Stimulated activated naive CD8-positive, alpha-beta T cell treated with anti-CD3 and anti-CD28 coated beads, Interleukin-15, Interleukin-2, amounts not matched to agents 100 ng/mL and 50 ng/mL, for 24 hours (primary cell): ENCODE measurements at regions not wholly inside any gene's neighbourhood (a gene's known extent, or its start where the extent isn't known, plus 50 kb on each side); places are given as distances from the start of the nearest gene placed in this dataset.
"Not testable (repeated sequence)": the region's sequence is repeated elsewhere in the genome, so short reads cannot be mapped to it uniquely, and the experiment has no call there.

Experiments used
- H3K27ac Mint-ChIP-seq: one replicate; pipeline ENCODE4 v1.8.0; 2021; ENCODE audit warnings: mild to moderate bottlenecking, mixed read lengths
- H3K27me3 Mint-ChIP-seq: one replicate; pipeline ENCODE4 v1.8.0; 2021; ENCODE audit warnings: mixed read lengths
- H3K36me3 Mint-ChIP-seq: one replicate; pipeline ENCODE4 v1.8.0; 2021; ENCODE audit warnings: low read depth, mixed read lengths
- H3K4me1 Mint-ChIP-seq: one replicate; pipeline ENCODE4 v1.8.0; 2021; ENCODE audit warnings: low read depth, mixed read lengths
- H3K4me3 Mint-ChIP-seq: one replicate; pipeline ENCODE4 v1.8.0; 2021; ENCODE audit warnings: mild to moderate bottlenecking, mixed read lengths
- H3K9me3 Mint-ChIP-seq: one replicate; pipeline ENCODE4 v1.8.0; 2021; ENCODE audit warnings: mixed read lengths

DNA sequence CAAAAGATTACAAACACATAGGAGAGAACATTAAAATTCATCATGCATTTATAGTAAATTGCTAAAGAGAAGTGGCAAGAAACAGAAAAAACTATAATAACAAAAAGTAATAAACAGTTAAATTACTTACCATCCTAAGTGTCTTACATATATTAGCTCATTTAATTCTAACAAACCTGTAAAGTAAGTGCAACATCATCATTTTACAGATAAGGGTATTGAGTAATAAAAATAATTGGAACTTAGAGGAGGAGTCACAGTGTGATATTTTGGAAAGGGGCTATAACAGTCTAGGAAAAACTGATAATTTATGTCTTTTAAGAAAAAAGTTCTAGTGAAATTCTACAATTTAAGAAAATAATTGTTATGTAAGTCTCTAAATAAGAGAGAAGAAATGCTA, 592.8 kb downstream of the DMRTA1 start:
- Mint-ChIP-seq H3K27me3 (no peaks in the 10 kb centered on the region), H3K27ac (no peak overlapping the region), H3K4me3 (no peak overlapping the region), H3K9me3 (peaks cover 14% of the 10 kb centered on the region), H3K4me1 (no peaks in the 10 kb centered on the region), H3K36me3 (no peaks in the 10 kb centered on the region)

DNA sequence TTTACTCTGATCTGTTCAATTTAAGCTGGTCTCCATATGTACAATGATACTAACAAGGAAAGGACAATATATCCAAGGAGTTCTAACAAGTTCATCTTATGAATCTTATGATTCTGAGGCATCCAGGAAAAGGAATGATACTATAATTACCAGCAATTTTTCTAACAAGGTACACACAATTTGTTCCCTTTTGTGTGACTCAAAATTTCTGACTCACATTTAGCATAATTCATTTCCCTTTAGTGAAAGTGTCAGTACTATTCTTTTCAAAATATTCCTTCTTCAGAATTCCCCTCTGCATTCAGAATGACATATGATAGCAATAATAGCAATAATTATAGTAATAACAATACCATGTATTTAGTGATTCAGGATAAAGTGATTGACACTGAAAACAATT, 594.8 kb downstream of the DMRTA1 start:
- Mint-ChIP-seq H3K9me3 (peaks cover 17% of the 10 kb centered on the region), H3K27ac (no peak overlapping the region), H3K4me1 (no peaks in the 10 kb centered on the region), H3K4me3 (no peak overlapping the region), H3K27me3 (no peaks in the 10 kb centered on the region), H3K36me3 (no peaks in the 10 kb centered on the region)

DNA sequence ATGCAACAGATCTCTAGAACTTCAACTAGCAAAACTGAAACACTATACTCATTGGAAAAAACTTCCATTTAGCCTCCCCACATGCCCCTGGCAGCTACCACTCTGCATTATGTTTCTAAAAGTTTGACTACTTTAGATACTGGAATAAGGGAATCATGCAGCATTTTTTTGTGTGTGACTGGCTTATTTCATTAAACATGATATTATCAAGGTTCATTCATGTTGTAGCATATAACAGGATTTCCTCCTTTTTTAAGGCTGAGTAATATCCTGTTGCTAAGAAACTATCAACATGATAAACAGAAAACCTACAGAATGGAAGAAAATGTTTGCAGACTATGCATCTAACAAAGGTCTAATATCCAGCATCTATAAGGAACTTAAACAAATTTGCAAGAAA, 597.9 kb downstream of the DMRTA1 start:
- H3K9me3 Mint-ChIP-seq = peaks cover 17% of the 10 kb centered on the region
- H3K4me1 Mint-ChIP-seq = no peaks in the 10 kb centered on the region
- no peak overlapping the region for H3K4me3 Mint-ChIP-seq
- no peaks in the 10 kb centered on the region for H3K27me3 Mint-ChIP-seq
- H3K27ac Mint-ChIP-seq = no peak overlapping the region
- no peaks in the 10 kb centered on the region for H3K36me3 Mint-ChIP-seq

DNA sequence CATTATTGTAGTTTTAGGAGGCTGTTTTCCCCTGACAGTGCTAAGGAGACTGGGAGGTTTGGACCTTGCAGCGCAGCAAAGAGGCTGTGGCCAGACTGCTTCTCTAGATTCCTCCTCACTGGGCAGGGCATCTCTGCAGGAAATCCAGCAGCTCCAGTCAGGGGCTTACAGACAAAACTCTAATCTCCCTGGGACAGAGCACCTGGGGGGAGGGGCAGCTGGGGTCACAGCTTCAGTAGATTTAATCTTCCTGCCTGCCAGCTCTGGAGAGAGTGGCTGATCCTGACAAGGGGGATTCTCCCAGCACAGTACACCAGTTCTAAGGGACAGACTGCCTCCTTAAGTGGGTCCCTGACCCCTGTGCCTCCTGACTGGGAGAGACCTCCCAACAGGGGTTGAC, 599.4 kb downstream of the DMRTA1 start:
- not testable (repeated sequence) for H3K4me1 Mint-ChIP-seq, H3K36me3 Mint-ChIP-seq, H3K27ac Mint-ChIP-seq, H3K27me3 Mint-ChIP-seq, H3K4me3 Mint-ChIP-seq
- H3K9me3 Mint-ChIP-seq = peaks cover 17% of the 10 kb centered on the region

DNA sequence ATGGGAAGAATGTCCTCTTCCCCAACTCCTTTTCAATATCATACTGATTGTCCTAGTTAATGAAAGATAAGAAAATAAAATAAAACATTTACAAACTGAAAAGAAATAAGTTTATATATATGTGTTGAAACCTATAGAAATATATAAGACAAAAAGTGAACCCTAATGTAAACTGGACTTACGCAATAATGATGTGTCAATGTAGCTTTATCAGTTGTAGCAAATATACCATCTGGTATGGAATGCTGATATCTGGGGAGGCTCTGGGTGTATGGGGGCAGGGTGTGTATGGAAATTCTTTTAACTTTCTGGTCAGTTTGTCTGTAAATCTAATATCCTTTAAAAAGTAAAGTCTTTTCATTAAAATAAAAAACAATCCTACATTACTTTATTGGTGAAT, 603.9 kb downstream of the DMRTA1 start:
- H3K27ac Mint-ChIP-seq = no peak overlapping the region
- H3K4me3 Mint-ChIP-seq = no peak overlapping the region
- H3K36me3 Mint-ChIP-seq = no peaks in the 10 kb centered on the region
- no peaks in the 10 kb centered on the region for H3K4me1 Mint-ChIP-seq
- H3K27me3 Mint-ChIP-seq = no peaks in the 10 kb centered on the region
- H3K9me3 Mint-ChIP-seq = no peaks in the 10 kb centered on the region

DNA sequence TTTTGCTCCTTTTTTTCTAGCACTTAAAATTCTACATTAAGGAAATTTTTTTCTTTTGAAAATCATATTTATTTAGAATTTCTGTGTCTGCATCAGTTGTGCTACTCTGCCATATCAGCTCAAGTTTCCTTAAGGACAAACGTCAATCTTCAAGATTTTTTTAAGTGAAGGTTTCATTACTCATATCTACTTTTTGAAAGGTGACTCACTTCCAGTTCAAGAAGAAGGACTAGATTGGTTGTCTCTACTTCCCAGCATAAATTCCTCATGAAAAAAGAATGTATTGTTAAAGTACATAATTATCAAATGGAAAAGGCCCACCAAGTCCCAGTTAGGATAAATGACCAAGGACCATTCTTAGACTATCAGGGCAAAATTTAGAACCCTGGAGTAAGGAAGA, 626.5 kb downstream of the DMRTA1 start:
- Mint-ChIP-seq H3K27me3 (no peaks in the 10 kb centered on the region), H3K4me1 (no peaks in the 10 kb centered on the region), H3K4me3 (no peak overlapping the region), H3K36me3 (no peaks in the 10 kb centered on the region), H3K27ac (no peak overlapping the region), H3K9me3 (no peaks in the 10 kb centered on the region)

DNA sequence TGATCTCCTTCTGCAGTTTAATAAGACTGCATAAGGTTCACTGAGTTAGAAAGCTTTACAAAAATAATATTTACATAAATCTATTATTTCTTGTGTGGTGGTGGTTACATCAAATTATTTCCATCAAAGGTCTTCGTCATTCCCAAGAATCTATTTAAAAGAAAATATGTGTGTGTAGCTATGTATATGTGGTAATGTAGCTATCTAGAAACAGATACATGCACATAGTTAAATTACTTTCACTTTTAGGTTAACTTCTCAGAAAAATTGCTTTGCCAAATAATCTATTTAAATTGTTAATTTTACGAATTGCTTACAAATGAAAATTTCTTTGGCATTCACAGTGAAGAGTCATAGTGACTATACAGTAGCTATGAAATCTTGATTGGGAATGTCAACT, 633.2 kb downstream of the DMRTA1 start:
- no peaks in the 10 kb centered on the region for H3K4me1 Mint-ChIP-seq
- no peak overlapping the region for H3K4me3 Mint-ChIP-seq
- no peak overlapping the region for H3K27ac Mint-ChIP-seq
- no peaks in the 10 kb centered on the region for H3K27me3 Mint-ChIP-seq
- peaks cover 13% of the 10 kb centered on the region for H3K9me3 Mint-ChIP-seq
- no peaks in the 10 kb centered on the region for H3K36me3 Mint-ChIP-seq

DNA sequence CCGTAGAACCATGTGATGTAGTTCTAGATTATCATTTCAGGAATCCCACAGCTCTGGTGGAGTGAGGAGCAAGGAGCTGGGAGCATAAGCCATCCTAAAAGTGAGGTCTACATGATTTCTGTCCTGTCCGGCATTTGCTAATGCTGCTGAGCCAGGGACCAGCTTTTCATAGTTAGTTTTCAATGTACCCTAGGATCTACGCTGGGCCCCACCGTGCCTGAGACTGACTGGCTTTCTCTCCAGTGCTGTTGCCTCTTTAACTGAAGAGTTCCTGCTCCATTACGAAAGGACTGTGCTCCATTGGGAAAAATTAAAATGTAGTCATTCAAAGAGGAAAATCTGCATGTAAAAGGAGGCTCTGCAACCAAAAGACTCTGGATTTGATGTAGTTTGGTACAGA, 634.8 kb downstream of the DMRTA1 start:
- Mint-ChIP-seq H3K9me3 (peaks cover 13% of the 10 kb centered on the region), H3K4me1 (no peaks in the 10 kb centered on the region), H3K36me3 (no peaks in the 10 kb centered on the region), H3K27me3 (no peaks in the 10 kb centered on the region), H3K27ac (no peak overlapping the region), H3K4me3 (no peak overlapping the region)

DNA sequence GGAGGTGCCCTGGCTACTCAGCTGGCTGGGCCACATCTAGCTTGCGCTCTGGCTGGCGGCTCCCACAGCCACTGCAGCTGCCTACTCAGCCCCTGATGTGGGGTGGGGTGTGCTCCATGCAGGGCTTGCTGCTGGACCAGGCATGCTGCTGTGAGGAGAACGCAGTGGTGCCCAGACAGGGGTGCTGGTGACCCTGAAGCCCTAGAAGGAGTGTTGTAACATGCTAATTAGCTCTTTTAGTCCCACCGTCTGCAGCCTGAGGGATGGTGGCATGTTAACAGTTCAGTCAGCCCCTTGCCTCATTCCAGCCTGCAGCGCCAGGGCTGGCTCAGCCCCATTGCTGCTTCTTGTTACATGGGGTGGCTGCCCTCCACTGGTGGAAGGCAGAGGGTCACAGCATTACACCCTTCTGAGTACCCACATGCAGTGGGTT, 642.3 kb downstream of the DMRTA1 start:
- Mint-ChIP-seq H3K27me3 (no peaks in the 10 kb centered on the region), H3K4me3 (no peak overlapping the region), H3K9me3 (peaks cover 4% of the 10 kb centered on the region), H3K4me1 (no peaks in the 10 kb centered on the region), H3K36me3 (no peaks in the 10 kb centered on the region), H3K27ac (no peak overlapping the region)

DNA sequence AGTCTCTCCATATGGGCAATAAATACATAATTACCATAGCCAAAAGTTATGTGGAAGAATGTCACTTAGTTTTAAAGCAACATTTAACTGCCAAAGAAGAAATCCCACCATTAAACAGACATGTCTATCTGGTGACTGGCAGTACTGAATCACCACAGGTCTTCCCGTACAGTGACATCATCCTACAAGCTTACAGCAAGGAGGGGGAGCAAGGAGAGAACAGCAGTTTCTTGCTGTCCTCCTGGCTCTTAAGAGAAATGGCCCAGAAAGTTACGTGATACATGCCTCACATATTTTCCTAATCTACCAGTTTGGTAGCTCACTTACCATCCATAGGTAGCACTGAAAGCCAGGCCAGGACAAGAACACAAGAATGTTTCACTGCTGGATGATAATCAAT, 671.0 kb downstream of the DMRTA1 start:
- H3K9me3 Mint-ChIP-seq = peaks cover 16% of the 10 kb centered on the region
- H3K27ac Mint-ChIP-seq = no peak overlapping the region
- H3K36me3 Mint-ChIP-seq = no peaks in the 10 kb centered on the region
- H3K4me1 Mint-ChIP-seq = no peaks in the 10 kb centered on the region
- H3K27me3 Mint-ChIP-seq = no peaks in the 10 kb centered on the region
- no peak overlapping the region for H3K4me3 Mint-ChIP-seq

DNA sequence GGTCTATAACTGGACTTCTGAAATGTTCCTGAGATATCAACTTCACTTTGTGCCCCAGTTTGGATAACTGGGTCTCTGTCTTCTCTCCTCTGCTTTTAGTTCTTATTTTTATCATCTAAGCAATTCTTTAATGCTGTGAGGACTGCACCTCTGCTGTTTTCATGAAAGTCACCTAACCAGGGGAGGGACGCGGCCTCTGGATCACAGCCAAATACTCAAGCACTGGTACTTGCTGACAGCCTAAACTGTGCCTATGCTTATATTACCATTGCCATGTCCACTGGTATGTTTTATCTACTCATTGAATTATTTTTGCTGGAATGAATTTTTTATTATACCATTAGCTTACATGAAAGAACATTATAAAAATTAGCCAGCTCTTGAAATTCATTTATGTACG, 674.0 kb downstream of the DMRTA1 start:
- H3K27ac Mint-ChIP-seq = no peak overlapping the region
- no peak overlapping the region for H3K4me3 Mint-ChIP-seq
- H3K36me3 Mint-ChIP-seq = no peaks in the 10 kb centered on the region
- no peaks in the 10 kb centered on the region for H3K27me3 Mint-ChIP-seq
- no peaks in the 10 kb centered on the region for H3K4me1 Mint-ChIP-seq
- peaks cover 10% of the 10 kb centered on the region for H3K9me3 Mint-ChIP-seq

DNA sequence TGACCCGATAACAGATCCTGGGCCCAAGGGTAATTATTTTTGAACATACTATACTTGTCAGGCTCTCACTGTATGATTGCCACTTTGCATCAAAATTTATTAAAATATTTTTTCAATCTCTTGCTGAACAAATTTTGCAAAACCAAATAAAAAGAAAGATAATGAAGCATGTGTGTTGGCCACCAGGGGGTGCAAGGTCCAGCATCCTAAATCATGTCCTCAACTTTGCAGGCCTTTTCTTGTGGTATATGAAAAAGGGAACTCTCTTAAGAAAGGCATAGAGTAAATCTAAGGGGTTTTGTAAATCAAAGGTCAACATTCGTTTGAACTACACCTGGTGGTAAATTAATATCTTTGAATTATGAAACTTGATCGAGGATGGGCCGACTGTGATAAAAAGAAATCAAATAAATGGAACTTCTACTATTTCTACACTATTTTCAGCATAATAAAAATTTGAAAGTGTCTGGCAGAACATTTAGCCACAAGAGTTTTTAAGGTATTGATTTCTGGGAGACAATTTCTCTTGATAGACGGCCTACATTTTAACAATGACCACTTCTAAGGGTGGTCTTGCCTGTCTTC, 676.5 kb downstream of the DMRTA1 start:
- Mint-ChIP-seq H3K4me1 (no peaks in the 10 kb centered on the region), H3K9me3 (peaks cover 3% of the 10 kb centered on the region), H3K4me3 (no peak overlapping the region), H3K27ac (no peak overlapping the region), H3K27me3 (no peaks in the 10 kb centered on the region), H3K36me3 (no peaks in the 10 kb centered on the region)

DNA sequence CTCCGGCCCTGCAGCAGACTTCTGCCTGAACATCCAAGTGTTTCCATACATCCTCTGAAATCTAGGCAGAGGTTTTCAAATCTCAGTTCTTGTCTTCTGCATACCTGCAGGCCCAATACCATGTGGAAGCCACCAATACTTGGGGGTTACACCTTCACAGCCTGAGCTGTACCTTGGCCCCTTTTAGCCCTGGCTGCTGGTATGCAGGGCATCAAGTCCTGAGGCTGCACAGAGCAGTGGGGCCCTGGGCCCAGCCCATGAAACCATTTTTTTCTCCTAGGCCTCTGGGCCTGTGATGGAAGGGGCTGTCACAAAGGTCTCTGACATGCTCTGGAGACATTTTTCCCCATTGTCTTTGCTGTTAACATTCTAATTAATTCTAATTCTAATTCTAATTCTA, 680.6 kb downstream of the ELAVL2 start:
- Mint-ChIP-seq H3K9me3 (peaks cover 10% of the 10 kb centered on the region), H3K27me3 (no peaks in the 10 kb centered on the region), H3K36me3 (no peaks in the 10 kb centered on the region), H3K4me3 (no peak overlapping the region), H3K4me1 (no peaks in the 10 kb centered on the region), H3K27ac (no peak overlapping the region)

DNA sequence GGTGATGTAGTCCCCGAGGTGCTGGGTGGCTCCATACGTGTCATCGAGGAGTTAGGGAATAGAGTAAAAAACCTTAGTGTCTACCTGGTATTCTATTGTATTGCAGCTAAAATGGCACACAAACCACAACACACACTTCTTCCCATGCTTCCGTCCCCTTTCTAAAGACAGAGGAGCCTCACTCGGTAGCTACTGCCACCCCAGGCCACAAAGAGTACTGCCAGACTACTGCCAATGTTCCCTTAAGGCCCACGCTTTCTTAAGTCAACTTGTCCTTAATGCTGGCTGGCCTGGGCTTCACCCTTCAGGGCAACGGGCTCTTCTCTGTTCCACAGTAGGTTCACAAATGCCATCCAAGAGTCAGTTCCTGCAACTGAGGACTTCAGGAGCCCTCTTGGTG, 673.0 kb downstream of the ELAVL2 start:
- peaks cover 6% of the 10 kb centered on the region for H3K9me3 Mint-ChIP-seq
- no peak overlapping the region for H3K4me3 Mint-ChIP-seq
- no peaks in the 10 kb centered on the region for H3K27me3 Mint-ChIP-seq
- no peak overlapping the region for H3K27ac Mint-ChIP-seq
- no peaks in the 10 kb centered on the region for H3K4me1 Mint-ChIP-seq
- no peaks in the 10 kb centered on the region for H3K36me3 Mint-ChIP-seq

DNA sequence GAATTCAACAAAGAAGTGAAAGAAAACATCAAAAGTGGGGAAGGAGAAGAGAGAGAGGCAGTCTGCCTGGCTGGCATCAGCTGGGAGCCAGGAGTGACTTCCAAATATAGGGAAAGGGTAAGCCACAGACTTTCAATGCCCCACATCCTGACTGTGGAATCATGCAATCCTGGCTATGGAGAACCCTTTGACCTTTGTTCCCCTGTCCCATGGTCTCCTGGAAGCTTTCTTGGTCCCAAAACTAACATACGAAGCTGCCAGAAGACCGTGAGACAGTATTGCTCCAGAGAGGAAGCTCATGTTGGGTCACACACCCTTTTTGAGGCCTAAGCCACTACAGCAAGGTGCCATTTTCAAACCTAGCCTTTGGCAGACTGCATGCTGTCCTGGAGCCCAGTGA, 665.5 kb downstream of the ELAVL2 start:
- no peaks in the 10 kb centered on the region for H3K36me3 Mint-ChIP-seq
- no peaks in the 10 kb centered on the region for H3K27me3 Mint-ChIP-seq
- H3K27ac Mint-ChIP-seq = no peak overlapping the region
- no peak overlapping the region for H3K4me3 Mint-ChIP-seq
- H3K9me3 Mint-ChIP-seq = peaks cover 9% of the 10 kb centered on the region
- no peaks in the 10 kb centered on the region for H3K4me1 Mint-ChIP-seq

DNA sequence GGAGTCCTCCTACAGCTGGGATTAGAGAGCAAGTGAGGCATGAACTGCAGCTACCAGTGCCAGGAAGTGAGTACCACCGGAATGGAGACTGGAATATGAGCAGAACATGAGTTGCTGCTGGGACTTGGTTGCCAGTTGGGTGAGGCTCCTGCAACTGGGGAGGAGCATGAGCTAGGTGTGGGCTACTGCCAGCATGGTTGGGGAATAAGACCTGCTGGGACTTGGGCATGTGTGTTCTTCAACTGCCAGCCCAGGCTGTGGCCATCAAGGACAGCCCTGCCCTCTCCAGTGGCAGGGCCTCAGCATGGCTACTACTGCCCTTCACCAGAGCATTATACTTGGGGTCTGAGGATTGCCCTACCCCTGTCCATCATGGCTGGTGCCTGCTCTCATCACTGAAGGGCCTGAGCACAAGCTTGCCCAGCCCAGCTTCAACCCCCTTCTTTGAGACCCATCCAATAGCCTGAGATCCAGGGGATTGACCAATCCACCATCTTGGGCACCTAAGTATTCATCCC, 665.0 kb downstream of the ELAVL2 start:
- H3K9me3 Mint-ChIP-seq = peaks cover 14% of the 10 kb centered on the region
- no peaks in the 10 kb centered on the region for H3K36me3 Mint-ChIP-seq
- H3K27ac Mint-ChIP-seq = no peak overlapping the region
- H3K4me1 Mint-ChIP-seq = no peaks in the 10 kb centered on the region
- no peaks in the 10 kb centered on the region for H3K27me3 Mint-ChIP-seq
- no peak overlapping the region for H3K4me3 Mint-ChIP-seq
